Nucleus accumbens (tissue), 56 donors: ENCODE measurements at regions not wholly inside any gene's neighbourhood (a gene's known extent, or its start where the extent isn't known, plus 50 kb on each side); places are given as distances from the start of the nearest gene placed in this dataset.
"Not testable (repeated sequence)": the region's sequence is repeated elsewhere in the genome, so short reads cannot be mapped to it uniquely, and the experiment has no call there.

Experiments
- DNase-seq, 56 donors: peaks; one replicate each; lab custom pipeline; 2025; lab: John Stamatoyannopoulos, UW

DNA sequence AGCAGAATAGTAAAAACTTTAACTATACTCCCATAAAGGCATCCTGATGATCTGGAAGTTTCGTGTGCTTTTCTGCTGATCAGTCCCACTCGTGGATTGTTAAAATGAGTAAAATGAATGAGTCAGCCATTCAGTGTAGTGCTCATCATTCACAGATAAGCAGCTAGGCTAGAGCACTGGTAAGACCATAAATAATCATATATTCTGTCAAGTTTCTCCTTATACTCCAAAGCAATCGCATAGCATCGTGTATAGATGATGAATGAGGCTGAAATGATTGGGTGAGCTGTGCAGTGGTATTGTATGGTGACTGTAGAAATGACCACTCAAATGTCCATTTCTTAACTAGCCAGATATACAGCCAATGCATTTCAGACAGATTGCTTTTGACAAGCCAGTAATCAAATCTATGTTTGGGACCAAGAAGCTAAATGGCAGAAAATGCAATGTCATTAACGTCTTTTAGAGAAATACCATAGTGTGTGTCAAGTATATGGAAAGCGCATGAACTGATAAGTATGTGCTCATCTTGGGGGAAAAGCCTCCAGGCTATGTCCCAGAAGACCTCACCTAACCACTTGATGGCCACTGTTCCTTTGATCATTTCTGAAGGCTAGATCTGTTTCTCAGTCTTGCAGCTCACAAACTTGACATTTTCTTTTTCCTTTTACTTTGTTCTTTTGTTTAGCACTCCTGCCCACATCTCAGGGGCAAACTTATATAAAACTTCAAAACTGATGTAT is 227.2 kb upstream of the FAM3C start:
- DNase-seq, result no peak

GRCh38 chr7:121621937-121622336 is 225.8 kb upstream of the FAM3C start:
- no peak for DNase-seq

DNA sequence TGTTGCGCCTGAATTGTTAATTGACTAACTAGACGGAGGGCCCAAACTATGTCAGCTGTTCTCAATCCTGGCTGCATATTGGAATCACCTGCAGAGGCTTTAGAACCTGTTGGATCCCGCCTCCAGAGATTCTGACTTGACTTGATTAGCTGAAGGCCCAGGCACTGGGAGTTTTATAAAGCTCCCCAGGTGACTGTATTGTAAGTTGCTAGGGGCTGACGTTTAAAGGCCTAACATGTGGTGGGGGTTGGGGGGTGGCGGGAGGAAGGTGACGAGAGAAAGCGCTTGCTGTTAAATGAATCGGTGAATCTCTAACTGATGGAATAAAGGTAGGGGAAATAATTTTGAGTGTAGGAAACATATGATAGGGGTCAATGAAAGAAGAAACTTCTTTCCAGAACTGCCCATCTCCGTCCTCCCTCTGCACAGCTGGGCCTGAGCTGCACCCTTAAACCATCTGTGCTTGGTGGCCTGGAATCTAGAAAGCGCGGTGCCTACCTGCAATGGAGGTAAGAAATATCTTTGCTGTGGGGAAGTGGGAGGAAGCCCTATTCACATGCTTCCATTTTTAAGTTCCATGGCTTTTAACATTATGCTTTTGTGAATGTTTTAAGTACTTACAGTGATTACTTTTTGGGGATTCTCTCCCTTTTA is 225.0 kb upstream of the FAM3C start:
- no peak for DNase-seq

- no peak for DNase-seq
Observed at GRCh38 chr7:121620206-121620605, 224.1 kb upstream of the FAM3C start.

DNA sequence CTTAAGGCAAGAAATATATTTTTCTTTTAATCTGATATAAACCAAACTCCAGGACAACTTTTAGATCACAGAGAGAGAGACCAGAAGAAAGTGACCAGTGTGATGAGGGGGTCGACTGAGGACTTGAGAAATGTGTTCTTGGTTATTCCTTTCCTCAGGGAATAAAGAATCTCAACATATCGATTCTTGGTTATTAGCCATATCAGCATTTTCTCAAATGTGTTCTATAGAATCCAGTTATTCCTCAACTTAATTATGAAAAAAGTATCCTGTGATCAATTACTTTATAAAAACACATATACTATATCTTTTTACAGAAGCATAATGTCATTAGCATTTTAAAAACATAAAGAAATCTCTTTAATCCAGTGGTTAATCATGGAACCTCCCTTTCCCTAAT is 222.1 kb upstream of the FAM3C start:
- DNase-seq, result no peak

DNA sequence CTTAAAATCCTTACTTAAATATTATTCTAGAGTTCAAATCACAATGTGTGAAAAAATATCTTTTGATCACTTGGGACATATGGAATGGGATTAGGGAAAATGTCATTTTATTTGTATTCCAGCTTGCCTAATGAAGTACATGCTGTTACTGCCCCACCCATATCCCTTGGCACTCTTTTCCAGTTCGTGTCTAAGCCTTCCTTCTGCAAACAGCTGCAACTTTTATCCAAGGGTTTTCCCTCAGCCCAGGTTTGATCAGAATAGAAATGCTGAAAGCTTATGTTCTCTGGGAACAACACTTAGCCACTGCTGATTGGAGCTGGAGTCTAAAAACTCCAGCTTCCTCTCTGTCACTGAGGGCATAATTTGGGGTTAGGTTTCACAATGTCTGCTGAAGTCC is 214.1 kb upstream of the FAM3C start:
- DNase-seq, result no peak

DNA sequence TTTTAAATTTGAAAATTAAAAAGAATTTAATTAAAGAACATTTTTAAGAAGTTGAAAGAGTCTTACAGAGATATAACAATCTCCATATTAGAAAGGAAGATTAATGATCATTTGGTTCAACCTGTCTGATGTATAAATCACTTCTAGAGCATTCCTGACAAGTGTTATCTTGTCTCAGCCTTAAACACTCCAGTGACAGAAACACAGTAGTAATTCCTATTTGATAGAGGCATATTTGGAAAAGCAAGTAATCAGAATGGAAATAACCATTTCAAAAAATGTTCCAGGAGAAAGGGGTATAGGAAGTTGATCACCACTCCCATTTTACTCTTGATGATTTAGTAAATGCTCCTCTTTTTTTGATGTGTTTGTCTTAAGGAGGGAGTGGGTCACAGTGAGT is 213.1 kb upstream of the FAM3C start:
- DNase-seq, result no peak

- DNase-seq, result no peak
Observed at GRCh38 chr7:121608785-121609184, 212.7 kb upstream of the FAM3C start.

DNA sequence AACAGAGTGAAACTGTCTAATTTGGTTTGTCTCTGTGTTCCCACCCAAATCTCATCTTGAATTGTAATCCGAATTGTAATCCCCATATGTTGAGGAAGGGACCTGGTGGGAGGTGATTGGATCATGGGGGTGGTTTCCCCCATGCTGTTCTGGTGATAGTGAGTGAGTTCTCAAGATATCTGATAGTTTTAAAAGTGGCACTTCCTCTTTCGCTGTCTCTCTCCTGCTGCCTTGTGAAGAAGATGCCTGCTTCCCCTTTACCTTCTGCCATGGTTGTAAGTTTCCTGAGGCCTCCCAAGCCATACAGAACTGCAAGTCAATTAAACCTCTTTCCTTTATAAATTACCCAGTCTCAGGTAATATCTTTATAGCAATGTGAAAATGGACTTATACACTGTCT is 212.1 kb upstream of the FAM3C start:
- not testable (repeated sequence) for DNase-seq

- no peak for DNase-seq
Observed at GRCh38 chr7:121605317-121605680, 209.2 kb upstream of the FAM3C start.

DNA sequence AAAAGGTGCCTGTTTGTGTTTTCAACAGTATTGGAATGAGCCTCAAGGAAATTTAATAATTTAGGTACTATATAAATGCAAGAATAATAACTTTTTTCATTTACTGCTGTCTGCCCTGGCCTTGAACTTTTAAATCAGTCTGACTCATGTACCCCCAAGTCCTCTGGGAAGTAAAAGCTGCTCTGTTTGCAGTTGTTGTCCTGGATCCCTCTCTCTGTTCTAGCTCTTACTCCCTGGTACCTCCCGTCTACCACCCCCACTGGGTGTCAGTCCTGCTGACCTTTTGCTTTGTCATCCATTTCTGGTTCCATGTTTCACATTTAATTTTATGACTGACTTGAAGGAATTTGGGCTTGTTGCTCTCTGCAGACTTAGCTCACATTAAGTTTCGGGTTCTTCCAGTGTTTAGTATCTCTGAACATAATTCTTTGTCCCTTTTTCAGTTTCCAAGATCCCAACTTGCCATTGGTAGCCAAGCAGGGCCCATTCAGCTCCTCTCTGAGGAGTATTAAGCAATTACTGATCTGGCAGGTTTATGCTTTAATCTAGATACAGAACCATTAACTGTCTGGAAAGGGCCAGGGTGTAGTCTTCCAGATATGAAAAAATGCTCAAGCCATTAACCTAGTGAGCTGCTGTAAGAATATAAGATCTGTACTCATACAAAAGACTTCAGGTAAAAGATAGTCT is 208.7 kb upstream of the FAM3C start:
- no peak for DNase-seq

GRCh38 chr7:121603886-121604285 is 207.8 kb upstream of the FAM3C start:
- no peak for DNase-seq

- no peak for DNase-seq
Observed at GRCh38 chr7:121599887-121600286, 203.8 kb upstream of the FAM3C start.

DNA sequence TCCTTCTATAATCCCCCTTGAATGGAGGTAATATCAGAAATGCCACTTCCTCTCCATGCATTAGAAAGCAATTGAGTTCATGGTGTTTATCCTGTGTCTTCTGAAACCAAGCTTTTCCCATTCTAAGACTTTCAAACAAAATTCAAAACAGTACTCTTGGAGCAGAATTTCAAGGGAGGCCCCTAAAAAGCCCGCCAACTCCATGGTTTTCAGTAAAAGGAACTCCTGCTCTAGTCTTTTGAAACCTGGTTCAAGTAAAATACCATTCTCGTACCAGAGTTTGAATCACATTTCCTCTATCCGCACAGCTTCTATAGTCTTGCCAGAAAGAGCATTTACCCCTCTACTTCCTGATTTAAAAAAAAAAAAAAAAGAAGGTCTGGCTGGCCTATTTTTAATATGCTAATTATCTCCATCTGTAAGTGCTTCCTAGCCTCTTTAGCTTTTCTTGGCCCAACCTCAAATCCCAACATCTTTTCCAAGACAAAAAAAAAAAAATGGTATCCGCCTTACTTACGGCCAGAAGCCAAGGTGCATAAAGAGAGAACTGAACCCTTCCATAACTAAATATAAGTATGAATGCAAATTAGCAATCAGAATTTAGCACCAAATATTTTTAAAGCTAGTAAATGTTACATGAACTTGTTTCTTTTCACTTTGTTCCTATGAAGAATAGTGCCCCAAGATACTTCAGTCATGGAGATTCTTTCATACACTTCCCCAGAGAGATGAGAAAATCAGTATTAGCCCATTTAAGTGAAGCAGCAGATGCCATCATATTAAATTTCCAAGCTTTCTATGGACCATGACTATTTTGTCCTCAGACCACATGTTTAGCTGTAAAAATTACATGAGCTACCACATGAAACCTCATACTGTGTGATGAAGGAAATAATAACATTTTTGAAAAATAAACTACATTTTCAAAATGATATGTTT is 199.9 kb upstream of the FAM3C start:
- no peak for DNase-seq

- DNase-seq, result no peak
Observed at GRCh38 chr7:121591926-121592325, 195.8 kb upstream of the FAM3C start.

DNA sequence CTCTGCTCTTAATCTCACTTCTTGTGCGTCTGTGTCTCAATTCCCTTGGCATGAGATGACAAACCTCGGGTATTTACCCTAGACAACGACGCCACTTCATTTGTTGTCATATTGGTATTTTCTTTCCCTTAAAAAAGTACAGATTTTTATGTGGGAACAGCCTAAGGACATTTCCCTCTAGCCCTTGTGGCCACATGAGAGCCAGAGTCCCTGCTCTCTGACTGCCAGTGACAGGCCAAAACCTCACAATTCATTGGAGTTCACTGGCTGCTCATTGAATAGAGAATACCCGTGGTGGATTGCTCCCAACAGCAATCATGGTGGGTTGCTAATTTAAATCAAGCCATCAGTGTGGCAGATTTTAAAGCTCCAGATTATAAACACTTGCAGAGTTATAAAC is 191.3 kb upstream of the FAM3C start:
- no peak for DNase-seq

DNA sequence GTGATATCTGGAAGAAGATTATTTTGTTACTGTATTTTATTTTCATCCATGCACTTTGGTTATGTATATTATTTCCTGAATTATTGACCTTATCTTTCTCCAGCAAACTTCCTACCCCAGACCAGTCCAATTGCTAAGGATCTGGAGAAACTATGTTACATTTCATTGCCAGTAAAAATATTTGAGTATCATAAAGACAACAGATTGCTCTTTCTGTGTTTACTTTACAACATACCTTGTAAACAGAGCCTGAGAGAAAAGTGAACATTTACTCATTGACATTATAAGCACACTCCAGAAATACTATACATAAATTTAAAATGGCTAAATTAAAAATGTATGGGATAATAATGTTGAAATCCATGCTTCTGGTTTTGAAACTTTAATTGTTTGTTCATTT is 186.2 kb upstream of the FAM3C start:
- no peak for DNase-seq

DNA sequence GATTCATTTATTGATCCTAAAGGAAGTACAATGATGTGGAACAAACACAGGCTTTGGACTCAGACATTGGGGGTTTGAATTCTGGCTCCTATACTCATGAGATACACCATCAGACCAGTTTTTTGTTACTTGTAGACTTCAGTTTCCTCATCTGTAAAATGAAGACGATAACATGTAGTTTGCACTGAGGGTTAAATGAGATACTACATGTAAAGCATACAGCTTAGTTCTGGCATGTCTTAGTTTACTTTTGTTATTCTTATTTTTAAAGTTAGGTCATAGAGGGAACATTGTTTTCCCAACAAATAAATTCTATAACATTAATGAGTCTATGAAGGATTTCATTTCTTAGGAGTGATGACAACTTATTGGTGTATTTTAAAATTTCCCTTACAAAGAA is 183.5 kb upstream of the FAM3C start:
- no peak for DNase-seq

GRCh38 chr7:121578669-121579068 is 182.6 kb upstream of the FAM3C start:
- DNase-seq, result no peak

- DNase-seq, result no peak
Observed at GRCh38 chr7:121576148-121576917, 180.2 kb upstream of the FAM3C start.
